ENCODE measurements at regions not wholly inside any gene's neighbourhood (a gene's known extent, or its start where the extent isn't known, plus 50 kb on each side); places are given as distances from the start of the nearest gene placed in this dataset.

GRCh38 chr11:120007144-120007543 lies 130.8 kb downstream of the TRIM29 start:
- TF ChIP-seq CTCF (IDR thresholded peaks at IDR 0.05; ENCODE audit: poor library complexity) = no peak
- TF ChIP-seq EZH2phosphoT487 (IDR thresholded peaks at IDR 0.05; ENCODE audit: low read depth, severe bottlenecking, unreplicated experiment) = no peak
- TF ChIP-seq EZH2 (IDR thresholded peaks at IDR 0.05; ENCODE audit: borderline replicate concordance) = no peak

Data from hepatocyte (in vitro differentiated cells).